C4-2B (cell line): ENCODE measurements at regions not wholly inside any gene's neighbourhood (a gene's known extent, or its start where the extent isn't known, plus 50 kb on each side); places are given as distances from the start of the nearest gene placed in this dataset.
"Not testable (repeated sequence)": the region's sequence is repeated elsewhere in the genome, so short reads cannot be mapped to it uniquely, and the experiment has no call there.

Experiments used
- CTCF ChIP-seq: fragments of 450-650 bp; conservative IDR thresholded peaks from 2 replicates; pipeline ENCODE4 v1.5.1; 2017; ENCODE audit warnings: mild to moderate bottlenecking
- ZFX ChIP-seq: fragments of 450-650 bp; IDR thresholded peaks from 2 replicates; pipeline ENCODE4 v1.6.1; 2017

GRCh38 chr14:105697955-105698354, 171.6 kb downstream of the TMEM121 start:
- TF ChIP-seq CTCF, ZFX: not testable (repeated sequence)
